Neural crest cell (in vitro differentiated cells): ENCODE measurements at regions not wholly inside any gene's neighbourhood (a gene's known extent, or its start where the extent isn't known, plus 50 kb on each side); places are given as distances from the start of the nearest gene placed in this dataset.

ENCODE experiments used
- DNase-seq: peaks from one replicate; pipeline ENCODE4 v3.0.0; 2021; ENCODE audit warnings: low read depth, mixed read lengths, low spot score
- H3K27ac Mint-ChIP-seq: one replicate; pipeline ENCODE4 v1.8.0; 2021; ENCODE audit warnings: mild to moderate bottlenecking, mixed read lengths; ENCODE audit not compliant: unreplicated experiment
- H3K27me3 Mint-ChIP-seq: 2 replicates; pipeline ENCODE4 v1.8.0; 2021; ENCODE audit warnings: low read depth, mild to moderate bottlenecking, mixed read lengths
- H3K36me3 Mint-ChIP-seq: 2 replicates; pipeline ENCODE4 v1.8.0; 2021; ENCODE audit warnings: low read depth, mild to moderate bottlenecking, mixed read lengths
- H3K4me1 Mint-ChIP-seq: 2 replicates; pipeline ENCODE4 v1.8.0; 2021; ENCODE audit warnings: mixed read lengths
- H3K4me3 Mint-ChIP-seq: one replicate; pipeline ENCODE4 v1.8.0; 2021; ENCODE audit warnings: mild to moderate bottlenecking, mixed read lengths
- H3K9me3 Mint-ChIP-seq: 2 replicates; pipeline ENCODE4 v1.8.0; 2021; ENCODE audit warnings: mixed read lengths
- CTCF ChIP-seq: fragments of 200-600 bp; sonication (generic); conservative IDR thresholded peaks from 2 replicates; pipeline ENCODE4 v1.5.0; 2021; ENCODE audit warnings: antibody characterized with exemption, mild to moderate bottlenecking

- Mint-ChIP-seq H3K27ac (no peak overlapping the region), H3K36me3 (no peaks in the 10 kb centered on the region), H3K4me1 (peaks cover 15% of the 10 kb centered on the region)
Measured at GRCh38 chr5:167702014-167702413, 589.4 kb upstream of the WWC1 start.

GRCh38 chr5:167708449-167708848, 583.0 kb upstream of the WWC1 start:
- H3K27ac Mint-ChIP-seq: no peak overlapping the region
- peaks cover 2% of the 10 kb centered on the region for H3K9me3 Mint-ChIP-seq
- H3K27me3 Mint-ChIP-seq: no peaks in the 10 kb centered on the region
- H3K4me3 Mint-ChIP-seq: no peak overlapping the region
- no peaks in the 10 kb centered on the region for H3K4me1 Mint-ChIP-seq
- no peaks in the 10 kb centered on the region for H3K36me3 Mint-ChIP-seq
- no peak for DNase-seq
- no peak for TF ChIP-seq CTCF

More at GRCh38 chr5:167702014-167702413, 589.4 kb upstream of the WWC1 start:
- no peak for TF ChIP-seq CTCF
- Mint-ChIP-seq H3K4me3 (no peak overlapping the region), H3K27me3 (no peaks in the 10 kb centered on the region), H3K9me3 (peaks cover 2% of the 10 kb centered on the region)
- no peak for DNase-seq

- Mint-ChIP-seq H3K36me3 (no peaks in the 10 kb centered on the region), H3K4me1 (no peaks in the 10 kb centered on the region), H3K4me3 (no peak overlapping the region), H3K27ac (no peak overlapping the region), H3K27me3 (no peaks in the 10 kb centered on the region), H3K9me3 (peaks cover 2% of the 10 kb centered on the region)
- no peak for DNase-seq
- TF ChIP-seq CTCF: no peak
Measured at GRCh38 chr5:167709625-167710024, 581.8 kb upstream of the WWC1 start.

GRCh38 chr5:167710444-167711073, 580.9 kb upstream of the WWC1 start:
- no peak overlapping the region for H3K27ac Mint-ChIP-seq
- no peak overlapping the region for H3K4me3 Mint-ChIP-seq
- peaks cover 2% of the 10 kb centered on the region for H3K9me3 Mint-ChIP-seq
- no peaks in the 10 kb centered on the region for H3K27me3 Mint-ChIP-seq
- H3K36me3 Mint-ChIP-seq: no peaks in the 10 kb centered on the region
- DNase-seq: no peak
- no peaks in the 10 kb centered on the region for H3K4me1 Mint-ChIP-seq
- no peak for TF ChIP-seq CTCF

GRCh38 chr5:167712986-167713585, 578.4 kb upstream of the WWC1 start:
- Mint-ChIP-seq H3K27me3 (no peaks in the 10 kb centered on the region), H3K9me3 (no peaks in the 10 kb centered on the region), H3K4me1 (no peaks in the 10 kb centered on the region), H3K36me3 (no peaks in the 10 kb centered on the region), H3K4me3 (no peak overlapping the region), H3K27ac (no peak overlapping the region)
- no peak for TF ChIP-seq CTCF
- DNase-seq: no peak
